ENCODE measurements at regions not wholly inside any gene's neighbourhood (a gene's known extent, or its start where the extent isn't known, plus 50 kb on each side); places are given as distances from the start of the nearest gene placed in this dataset.
"Not testable (repeated sequence)": the region's sequence is repeated elsewhere in the genome, so short reads cannot be mapped to it uniquely, and the experiment has no call there.

DNA sequence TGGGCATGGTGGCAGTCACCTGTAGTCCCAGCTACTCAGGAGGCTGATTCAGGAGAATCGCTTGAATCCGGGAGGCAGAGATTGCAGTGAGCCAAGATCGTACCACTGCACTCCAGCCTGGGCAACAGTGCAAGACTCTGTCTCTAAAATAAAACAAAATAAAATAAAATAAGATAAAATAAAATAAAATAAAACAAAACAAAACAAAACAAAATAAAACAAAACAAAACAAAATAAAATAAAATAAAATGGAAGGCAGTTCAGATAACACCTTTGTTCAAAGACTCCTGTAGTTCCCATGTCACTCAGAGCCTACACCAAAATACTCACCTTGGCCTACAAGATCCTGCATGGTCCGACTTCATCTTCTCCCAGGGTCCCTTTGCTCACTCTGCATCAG lies 61.3 kb downstream of the SYF2 start:
- DNase-seq (ENCODE audit: low read depth): not testable (repeated sequence)

GRCh38 chr1:25170439-25170838 lies 61.9 kb downstream of the SYF2 start:
- no peak for DNase-seq (ENCODE audit: low read depth)

- DNase-seq (ENCODE audit: low read depth): no peak
These were observed 62.7 kb downstream of the SYF2 start for GRCh38 chr1:25169610-25170009.

DNA sequence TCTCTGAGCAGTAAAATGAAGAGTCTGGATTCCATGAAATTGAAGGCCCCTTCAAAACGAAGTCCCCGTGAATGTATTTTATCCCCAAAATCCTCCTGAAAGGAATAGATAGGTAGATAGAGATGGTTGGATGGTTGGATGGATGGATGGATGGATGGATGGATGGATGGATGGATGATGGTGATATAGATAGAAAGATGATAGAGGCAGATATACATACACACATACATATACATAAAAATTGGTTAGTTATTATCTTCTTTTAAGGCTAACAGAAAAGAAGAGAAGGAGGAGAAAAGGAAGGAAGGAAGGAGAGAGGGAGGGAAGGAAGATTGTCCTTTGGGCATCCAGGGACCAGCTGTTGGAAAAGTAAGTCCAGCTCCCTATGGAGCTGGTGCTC lies 63.1 kb downstream of the SYF2 start:
- DNase-seq (ENCODE audit: low read depth): no peak

DNA sequence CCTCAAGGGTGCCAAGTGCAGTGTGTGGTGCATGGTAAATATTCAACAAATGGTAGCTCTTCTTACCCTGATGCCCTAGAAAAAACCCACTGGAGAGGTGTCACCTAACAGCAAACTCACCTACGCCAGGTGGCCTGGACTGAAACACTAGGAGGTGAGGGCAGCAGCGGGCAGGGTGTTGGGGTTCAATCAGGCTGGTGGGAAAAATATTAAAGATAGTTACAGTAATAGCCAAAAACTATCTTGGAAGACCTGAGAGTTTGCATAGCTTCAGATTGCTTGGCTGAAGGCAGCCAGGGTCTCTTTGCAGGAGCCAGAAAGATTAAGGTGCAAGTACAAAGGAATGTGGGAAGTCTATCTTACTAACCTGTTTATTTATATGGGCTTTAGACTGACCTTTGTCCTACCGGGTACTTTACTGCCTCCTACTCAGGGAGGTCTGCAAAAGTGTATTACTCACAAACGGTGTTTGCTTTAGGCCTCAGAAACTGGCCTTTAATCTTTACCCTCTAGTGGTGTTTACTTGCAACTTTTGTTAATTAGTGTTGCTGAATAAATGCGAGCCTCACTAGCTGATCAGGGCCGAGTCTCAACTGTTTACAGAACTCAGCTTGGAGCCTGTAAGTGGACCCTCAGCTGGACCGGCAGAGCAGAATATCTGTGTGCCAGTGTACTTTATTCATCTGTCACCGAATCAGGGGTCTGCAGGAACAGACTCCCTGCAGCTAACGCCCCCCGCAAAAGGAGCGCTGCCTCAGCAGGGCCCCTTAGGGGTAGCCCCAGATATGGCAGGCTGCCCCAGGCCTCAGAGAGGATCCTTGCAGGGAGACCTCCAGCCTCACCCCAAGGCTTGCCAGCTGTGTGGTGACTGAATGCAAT lies 63.9 kb downstream of the SYF2 start:
- DNase-seq (ENCODE audit: low read depth): no peak

GRCh38 chr1:25167269-25168192 lies 64.8 kb downstream of the SYF2 start:
- DNase-seq (ENCODE audit: low read depth): no peak

DNA sequence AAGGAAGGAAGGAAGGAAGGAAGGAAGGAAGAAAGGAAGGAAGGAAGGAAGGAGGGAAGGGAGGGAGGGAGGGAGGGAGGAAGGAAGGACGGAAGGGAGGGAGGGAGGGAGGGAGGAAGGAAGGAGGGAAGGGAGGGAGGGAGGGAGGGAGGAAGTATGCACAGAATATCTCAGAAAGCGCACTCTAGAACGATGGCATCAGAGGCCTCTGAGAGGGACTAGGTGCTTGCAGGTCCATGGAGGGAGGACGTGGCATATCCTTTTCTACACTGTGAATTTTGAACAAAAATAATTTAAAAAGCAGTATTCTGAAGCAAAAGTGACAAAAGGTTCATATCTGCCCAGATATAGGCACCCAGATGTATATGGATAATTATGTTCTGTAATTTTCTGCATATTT lies 65.5 kb downstream of the SYF2 start:
- DNase-seq (ENCODE audit: low read depth): no peak

DNA sequence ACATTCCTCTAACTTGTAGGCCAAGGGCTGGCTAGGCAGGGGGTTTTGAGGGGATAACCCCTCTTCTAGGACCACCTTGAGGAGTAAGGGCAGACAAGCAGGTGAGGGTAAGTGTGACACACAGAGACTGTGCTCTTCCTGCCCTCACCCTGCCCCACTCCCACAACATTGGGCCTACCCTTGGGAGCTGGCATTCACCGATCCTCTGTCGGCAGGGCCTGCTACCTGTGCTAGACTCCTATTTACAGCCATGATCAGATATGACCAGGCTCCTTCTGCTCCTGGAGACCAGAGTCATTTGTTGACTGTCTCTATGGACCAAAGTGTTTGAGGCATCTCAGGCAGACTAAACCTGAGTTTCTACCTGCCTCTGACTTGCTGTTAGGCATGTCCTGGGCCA lies 68.3 kb downstream of the SYF2 start:
- no peak for DNase-seq (ENCODE audit: low read depth)

GRCh38 chr1:25161981-25162380 lies 70.3 kb downstream of the SYF2 start:
- DNase-seq (ENCODE audit: low read depth): no peak

DNA sequence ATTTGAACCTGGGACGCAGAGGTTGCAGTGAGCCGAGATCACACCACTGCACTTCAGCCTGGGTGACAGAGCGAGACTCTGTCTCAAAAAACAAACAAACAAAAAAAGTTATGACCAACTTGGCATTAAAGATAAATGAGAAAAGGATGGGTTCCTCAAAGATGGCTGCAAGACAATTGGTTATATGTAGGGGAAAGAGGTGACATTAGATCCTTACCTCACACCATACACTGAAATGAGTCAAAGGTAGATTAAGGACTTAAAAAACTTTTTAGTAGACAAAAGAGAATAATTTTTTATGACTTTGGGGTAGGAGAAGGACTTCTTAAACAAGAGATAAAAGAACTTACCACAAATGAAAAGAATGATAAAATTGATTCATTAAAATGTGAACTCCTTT lies 74.5 kb downstream of the SYF2 start:
- DNase-seq (ENCODE audit: low read depth): no peak

GRCh38 chr1:25150985-25151495 lies 81.3 kb downstream of the SYF2 start:
- no peak for DNase-seq (ENCODE audit: low read depth)

DNA sequence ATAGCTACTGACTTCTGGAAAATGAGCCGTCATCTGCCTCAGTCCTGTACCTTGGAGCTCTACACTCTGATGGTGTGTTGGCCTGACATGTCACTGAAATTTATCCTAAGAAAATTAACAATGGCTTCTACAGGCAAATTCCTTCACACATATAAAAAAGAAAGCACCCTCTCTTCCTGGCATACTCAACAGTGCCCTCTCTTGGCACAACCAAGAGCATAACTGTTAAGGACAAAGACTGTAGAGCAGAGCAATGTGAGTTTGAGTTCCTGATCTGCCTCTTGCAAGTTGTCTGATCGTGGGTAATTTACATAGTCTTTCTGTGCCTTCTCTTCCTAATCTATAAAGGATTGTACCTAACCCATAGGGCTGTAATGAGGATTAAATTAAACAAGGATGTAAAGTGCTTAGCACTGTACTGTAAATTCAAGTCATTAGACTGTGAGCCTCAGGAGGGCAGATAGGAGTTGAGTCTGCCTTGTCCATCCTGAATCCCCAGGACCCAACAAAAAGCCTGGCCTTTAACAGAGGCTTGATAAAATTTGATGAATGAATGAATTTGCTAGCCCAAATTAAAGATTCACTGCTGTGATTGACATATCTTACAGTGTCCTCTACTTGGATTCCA lies 83.5 kb downstream of the SYF2 start:
- DNase-seq (ENCODE audit: low read depth): no peak

GRCh38 chr1:25146451-25146855 lies 85.8 kb downstream of the SYF2 start:
- DNase-seq (ENCODE audit: low read depth): no peak

- DNase-seq (ENCODE audit: low read depth): no peak
These were observed 86.4 kb downstream of the SYF2 start for GRCh38 chr1:25145775-25146393.

DNA sequence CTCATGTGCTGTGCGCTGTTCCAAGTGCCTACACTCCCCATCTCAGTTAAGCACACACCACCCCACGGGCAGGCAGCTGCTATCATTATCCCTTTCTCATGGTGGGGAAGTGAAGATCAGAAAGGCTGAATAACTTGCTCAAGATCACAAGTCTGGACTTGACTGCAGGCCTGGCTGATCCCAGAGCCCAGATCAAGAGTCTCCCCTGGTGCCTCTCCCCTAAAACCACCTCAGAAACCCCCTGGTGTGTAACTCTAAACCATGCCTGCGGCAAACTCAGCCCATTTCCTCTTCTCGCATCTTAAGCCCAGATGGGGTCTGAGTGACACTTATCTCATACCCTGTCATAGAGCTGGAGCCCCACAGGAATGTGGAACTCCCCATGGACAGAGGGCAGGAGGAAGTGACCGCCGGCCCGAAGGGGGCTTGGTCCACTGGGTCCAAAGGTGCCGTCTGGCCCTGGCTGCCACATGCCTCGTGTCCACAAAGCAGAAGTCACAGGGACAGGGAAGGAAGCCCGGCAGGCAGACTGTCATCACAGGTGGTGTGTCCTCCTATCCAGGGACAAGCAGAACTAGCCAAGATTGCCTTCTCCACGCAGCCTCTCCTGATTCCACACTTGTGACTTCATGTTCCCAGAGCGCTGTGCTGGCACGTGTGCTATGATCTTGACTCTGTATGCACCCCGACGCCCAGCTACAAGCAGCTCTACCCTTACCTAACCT lies 92.1 kb downstream of the SYF2 start:
- no peak for DNase-seq (ENCODE audit: low read depth)

- DNase-seq (ENCODE audit: low read depth): no peak
These were observed 94.5 kb downstream of the SYF2 start for GRCh38 chr1:25137521-25138395.

DNA sequence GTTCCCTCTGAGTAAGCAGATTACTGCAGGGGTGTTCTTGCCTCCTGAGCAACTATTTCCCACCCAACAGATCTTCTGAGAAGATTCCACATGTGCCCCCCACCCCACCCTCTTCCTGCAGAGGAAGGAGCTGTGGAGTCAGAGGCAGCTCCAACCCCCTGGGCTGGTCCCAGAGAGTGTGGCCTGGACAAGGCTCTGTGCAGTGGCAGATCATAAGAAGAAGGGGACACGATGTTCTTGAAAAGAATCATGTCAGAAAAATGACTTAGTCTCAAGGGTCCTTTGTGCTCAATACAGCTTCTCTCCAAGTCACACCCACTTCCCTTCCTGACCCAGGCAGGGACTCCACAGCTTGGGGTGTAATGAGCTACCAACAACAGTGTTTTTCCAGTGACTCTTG lies 95.2 kb downstream of the SYF2 start:
- no peak for DNase-seq (ENCODE audit: low read depth)

DNA sequence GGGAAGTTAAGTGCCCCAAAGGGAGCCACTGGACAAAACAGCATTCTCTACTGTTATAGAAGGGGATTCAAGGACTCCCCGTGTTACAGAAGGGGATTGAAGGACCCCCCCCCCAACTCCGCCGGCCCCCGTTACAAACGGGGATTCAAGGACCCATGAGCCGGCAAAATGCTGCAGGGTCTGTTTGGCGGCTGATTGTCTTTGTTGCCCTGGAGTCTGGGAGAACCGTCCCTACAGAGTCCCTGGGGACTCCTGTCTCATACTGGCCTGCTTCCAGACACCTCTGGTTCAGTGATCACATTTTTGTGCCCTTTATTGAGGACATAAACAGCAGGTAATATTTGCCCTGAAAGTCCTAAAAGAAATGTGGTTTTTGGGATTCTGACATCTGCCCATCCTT lies 96.4 kb downstream of the SYF2 start:
- no peak for DNase-seq (ENCODE audit: low read depth)

DNA sequence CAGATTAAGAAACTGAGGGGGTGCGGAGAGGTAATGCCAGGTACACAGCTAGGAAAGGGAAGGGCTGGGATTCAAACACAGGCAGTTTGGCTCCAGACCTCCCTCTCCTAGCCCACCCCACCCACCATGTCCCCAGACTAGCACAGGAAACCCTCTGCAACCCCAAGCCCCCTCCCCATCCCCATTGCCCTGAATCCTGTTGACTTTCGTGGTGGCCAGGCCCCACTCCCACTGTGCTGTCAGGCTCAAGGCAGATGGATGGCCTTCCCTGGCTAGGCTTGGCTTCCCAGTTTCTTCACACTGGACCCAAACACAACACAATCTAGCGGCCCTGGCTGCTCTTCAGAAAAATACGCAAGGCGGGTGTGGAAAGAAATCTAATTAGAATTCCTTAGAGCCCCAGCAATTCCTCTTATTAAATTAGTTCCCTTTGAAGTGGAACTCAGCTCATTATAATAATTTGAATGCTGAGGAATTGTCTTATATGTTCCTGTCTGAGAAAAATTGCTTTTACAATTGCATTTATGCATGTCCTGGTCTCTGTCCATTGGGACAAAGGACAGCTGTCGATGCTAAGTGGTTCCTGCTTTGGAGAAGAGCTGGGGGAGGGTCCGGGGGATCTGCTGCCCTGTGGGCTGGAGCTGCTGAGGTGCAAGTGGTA lies 97.4 kb downstream of the SYF2 start:
- DNase-seq (ENCODE audit: low read depth): no peak

DNA sequence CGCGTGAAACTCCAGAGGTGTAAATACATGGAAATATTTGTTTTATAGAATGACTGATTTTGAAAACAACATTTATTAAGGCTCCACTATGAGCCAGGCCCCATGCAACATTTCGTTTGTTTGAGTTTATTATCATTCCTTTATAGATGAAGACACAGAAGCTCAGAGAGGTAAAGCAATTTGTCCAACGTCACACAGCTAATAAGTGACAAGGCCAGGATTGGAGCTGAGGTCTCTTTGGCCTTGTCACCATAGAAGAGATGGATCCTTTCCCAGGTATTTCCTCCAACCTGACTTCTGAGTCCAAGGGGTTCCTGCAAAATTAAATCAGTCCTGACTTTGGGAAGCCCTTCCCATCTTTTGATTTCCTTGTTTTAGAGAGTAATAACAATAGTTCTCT lies 98.0 kb downstream of the SYF2 start:
- DNase-seq (ENCODE audit: low read depth): no peak
